PC-3 (cell line): ENCODE measurements at regions not wholly inside any gene's neighbourhood (a gene's known extent, or its start where the extent isn't known, plus 50 kb on each side); places are given as distances from the start of the nearest gene placed in this dataset.

Experiments
- CTCF ChIP-seq: fragments of 300-600 bp; sonication (generic); conservative IDR thresholded peaks from 2 replicates; pipeline ENCODE4 v1.5.1; 2017; ENCODE audit warnings: antibody characterized with exemption, low read depth, mild to moderate bottlenecking, low read length
- EZH2 ChIP-seq: fragments of 300-600 bp; sonication (generic); IDR thresholded peaks from one replicate; pipeline ENCODE4 v1.6.1; 2017; ENCODE audit warnings: antibody characterized with exemption, mild to moderate bottlenecking, low read length; ENCODE audit not compliant: unreplicated experiment
- EZH2phosphoT487 ChIP-seq: fragments of 300-600 bp; sonication (generic); IDR thresholded peaks from 2 replicates; pipeline ENCODE4 v1.6.1; 2018; ENCODE audit warnings: mild to moderate bottlenecking, antibody characterized with exemption, low read length, borderline replicate concordance

DNA sequence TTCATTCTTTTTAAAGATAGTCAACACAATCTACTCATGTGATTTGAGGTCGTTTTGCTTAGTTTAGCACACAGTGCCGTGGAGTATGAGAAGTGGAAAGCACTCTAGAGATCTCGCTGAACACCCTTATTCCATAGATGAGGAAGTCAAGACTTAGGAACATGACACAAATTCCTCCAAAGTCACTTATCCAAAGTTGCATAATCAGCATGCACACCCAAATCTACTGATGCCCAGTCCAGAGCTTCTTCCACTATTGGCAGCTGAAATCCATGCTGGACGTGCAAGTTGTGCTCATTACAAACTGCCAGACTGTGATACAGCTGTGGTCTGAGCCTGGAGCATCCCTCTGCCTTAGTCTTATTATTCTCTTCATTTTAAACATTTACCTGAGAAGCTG, 83.5 kb upstream of the ZNF280D start:
- TF ChIP-seq CTCF: no peak
- no peak for TF ChIP-seq EZH2
- no peak for TF ChIP-seq EZH2phosphoT487
